ENCODE measurements at regions not wholly inside any gene's neighbourhood (a gene's known extent, or its start where the extent isn't known, plus 50 kb on each side); places are given as distances from the start of the nearest gene placed in this dataset.

- DNase-seq (ENCODE audit: low read depth in 2 of 2) = no peak
Measured at GRCh38 chr3:153652076-153652475, 469.1 kb upstream of the ARHGEF26 start.

- no peak for DNase-seq (ENCODE audit: low read depth in 2 of 2)
Measured at GRCh38 chr3:153657046-153657445, 464.1 kb upstream of the ARHGEF26 start.

DNA sequence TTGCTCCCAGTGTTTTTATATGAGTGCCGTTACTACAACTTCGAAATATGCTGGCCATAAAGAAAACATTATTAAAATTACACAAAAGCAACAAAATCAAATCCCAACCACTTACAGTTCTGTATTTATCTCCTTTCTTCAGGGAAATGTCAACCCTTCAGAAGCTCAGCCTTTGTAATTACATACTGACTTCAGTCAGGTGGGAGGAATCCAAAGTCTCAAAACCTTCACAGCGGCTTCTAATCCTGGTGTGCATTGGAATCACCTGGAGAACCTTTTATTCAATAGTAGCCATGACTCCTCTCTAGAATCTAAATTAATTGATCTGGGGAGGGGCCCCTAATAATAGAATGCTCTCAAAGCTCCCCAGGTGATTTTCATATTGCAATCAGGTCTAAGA is 463.7 kb upstream of the ARHGEF26 start:
- DNase-seq (ENCODE audit: low read depth in 2 of 2) = no peak

- no peak for DNase-seq (ENCODE audit: low read depth in 2 of 2)
Measured at GRCh38 chr3:153658136-153658535, 463.1 kb upstream of the ARHGEF26 start.

DNA sequence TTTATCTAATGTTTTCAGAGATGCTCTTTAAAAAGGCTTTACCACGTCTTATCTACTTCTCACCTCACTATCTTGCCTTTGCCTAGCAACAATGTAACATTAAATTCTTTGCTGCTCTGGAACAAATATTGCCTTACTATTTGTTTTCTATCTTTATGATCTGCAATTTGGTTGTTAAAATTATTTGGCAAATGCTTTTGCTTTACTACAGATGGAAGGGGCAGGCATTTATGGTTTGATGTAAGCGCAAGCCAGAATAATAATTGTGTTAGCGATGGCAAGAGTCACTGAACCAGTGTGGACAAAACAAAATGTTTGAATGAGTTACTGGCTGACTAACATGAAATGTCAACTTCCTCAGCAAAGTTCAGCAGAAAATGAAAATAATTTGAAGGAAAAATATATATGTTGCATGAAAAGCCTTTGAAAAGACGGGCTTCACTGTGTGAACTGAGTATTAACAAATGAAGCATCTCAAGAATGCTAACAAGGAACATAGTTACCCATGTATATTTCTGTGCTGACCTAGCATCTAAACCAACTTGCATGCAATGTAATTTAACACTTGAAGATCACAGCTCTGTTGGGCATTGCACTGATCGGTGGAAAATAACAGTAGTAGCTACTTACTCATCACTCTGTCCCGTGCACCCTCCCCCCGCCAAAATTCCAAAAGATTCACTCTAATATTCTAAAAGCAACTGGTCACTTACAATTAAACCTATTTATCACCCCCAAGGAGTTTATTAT is 454.0 kb upstream of the ARHGEF26 start:
- no peak for DNase-seq (ENCODE audit: low read depth in 2 of 2)

DNA sequence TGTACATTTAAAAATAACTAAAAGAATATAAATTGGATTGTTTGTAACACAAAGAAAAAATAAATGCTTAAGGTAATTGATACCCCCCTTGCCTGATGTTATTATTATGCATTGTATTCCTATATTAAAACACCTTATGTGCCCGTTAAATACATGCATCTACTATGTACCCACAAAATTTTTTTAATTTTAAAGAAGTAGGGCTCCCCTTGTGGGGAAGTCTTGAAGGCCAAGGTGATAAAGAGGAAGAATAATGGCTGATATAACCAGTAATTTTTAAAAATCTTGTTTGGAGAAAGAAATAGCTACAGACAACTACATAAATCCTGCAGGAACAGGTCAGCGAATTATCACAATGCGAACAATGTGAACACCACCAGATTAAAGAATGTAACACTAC is 451.7 kb upstream of the ARHGEF26 start:
- no peak for DNase-seq (ENCODE audit: low read depth in 2 of 2)

- DNase-seq (ENCODE audit: low read depth in 2 of 2) = no peak
Measured at GRCh38 chr3:153670577-153670976, 450.6 kb upstream of the ARHGEF26 start.

DNA sequence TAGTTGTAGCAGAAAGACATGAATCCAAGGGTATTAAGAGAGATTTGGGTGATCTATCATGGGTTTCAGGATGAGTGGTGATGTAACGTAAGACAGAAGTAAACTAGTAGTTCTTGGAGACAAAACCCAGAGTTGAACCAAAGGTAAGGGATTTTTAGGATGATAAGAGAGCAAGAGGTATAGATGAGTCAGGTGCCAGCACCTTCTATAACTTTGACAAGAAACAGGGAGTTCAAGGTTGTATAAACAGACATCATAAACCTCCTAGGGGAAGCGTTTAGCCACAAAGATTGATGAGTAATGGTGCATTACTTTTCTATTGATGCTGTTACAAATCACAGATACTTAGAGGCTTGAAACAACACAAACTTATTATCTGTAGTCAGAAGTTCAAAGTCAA is 447.3 kb upstream of the ARHGEF26 start:
- DNase-seq (ENCODE audit: low read depth in 2 of 2) = no peak

- no peak for DNase-seq (ENCODE audit: low read depth in 2 of 2)
Measured at GRCh38 chr3:153679714-153680113, 441.5 kb upstream of the ARHGEF26 start.

DNA sequence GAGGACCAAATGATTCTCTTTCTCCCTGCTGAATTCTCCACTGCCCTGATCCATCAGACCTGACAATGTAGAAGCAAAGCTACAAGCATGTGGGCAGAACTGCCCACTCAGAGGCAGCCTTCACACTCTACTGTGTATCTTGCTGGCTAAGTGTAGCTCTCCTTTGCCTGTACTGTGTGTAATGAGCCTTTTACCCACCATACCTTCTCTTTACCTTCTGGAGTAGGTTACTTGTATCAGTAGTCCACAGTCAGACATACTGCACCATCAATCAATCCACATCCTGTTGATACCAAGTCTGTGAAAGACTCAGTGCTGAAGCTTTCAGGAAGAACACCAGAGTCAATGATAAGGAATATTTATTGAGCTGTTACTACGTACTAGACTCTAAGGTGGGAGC is 440.7 kb upstream of the ARHGEF26 start:
- no peak for DNase-seq (ENCODE audit: low read depth in 2 of 2)

DNA sequence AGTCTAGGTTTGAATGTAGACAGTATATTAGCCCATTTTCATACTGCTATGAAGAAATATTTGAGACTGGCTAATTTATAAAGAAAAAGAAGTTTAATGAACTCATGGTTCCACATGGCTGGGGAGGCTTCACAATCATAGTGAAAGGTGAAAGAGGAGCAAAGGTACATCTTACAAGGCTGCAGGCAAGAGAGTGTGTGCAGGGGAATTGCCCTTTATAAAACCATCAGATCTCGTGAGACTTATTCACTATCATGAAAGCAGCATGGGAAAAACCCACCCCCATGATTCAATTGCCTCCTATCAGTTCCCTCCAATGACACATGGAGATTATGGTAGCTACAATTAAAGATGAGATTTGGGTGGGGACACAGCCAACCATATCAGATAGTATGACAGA is 440.1 kb upstream of the ARHGEF26 start:
- DNase-seq (ENCODE audit: low read depth in 2 of 2) = no peak

DNA sequence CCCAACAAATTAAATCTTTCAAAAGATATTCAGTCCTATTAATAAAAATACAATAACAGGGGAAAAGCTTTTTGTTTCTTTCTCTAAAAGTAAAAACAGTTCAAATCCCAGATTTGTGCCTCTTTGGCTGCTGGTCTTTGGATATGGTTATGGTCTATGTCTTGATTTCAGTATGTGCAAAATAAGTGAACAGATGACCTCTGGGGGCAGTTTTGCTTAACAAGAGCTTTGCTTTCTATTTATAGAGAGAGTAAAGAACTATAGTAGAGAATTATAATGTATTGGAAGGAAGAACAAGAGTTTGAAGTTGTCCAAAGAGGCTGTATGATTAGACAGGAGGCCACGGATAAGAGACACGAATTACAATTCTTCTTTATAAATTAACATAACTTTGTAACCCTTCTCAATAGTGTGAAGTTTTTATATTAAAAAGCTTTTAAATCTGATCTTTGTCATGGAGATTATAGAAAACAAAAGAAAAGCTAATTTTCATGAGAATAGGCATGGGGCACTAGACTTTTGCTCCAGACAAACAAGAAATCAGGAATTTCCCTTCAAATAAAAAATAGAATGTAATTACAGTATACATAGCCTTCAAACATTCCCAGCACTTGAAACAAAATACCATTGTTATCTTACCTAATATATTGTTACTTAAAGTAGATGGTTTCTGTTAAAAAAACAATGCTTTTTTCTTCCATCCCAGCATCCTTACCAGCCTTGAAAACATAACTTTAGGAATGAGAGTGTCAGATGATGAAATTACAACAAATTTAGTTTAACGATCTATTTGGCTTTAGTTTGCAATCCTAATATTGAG is 432.7 kb upstream of the ARHGEF26 start:
- DNase-seq (ENCODE audit: low read depth in 2 of 2) = no peak

GRCh38 chr3:153693207-153693606 is 428.0 kb upstream of the ARHGEF26 start:
- DNase-seq (ENCODE audit: low read depth in 2 of 2) = no peak

- no peak for DNase-seq (ENCODE audit: low read depth in 2 of 2)
Measured at GRCh38 chr3:153702106-153702505, 419.1 kb upstream of the ARHGEF26 start.

DNA sequence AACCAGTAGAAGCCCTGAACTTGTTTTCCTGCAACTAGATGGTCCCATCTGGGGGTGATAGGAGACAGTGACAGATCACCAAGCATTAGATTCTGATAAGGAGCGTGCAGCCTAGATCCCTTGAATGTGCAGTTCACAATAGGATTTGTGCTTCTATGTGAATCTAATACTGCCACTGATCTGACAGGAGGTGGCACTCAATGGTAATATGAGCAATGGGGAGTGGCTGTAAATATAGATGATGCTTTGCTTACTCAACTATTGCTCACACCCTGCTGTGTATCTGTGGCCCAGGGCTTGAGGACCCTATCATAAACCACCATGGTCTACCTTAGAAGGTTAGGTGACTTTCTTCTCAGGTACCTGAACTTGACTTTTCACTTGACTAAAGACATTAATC is 417.1 kb upstream of the ARHGEF26 start:
- DNase-seq (ENCODE audit: low read depth in 2 of 2) = no peak

GRCh38 chr3:153706706-153707105 is 414.5 kb upstream of the ARHGEF26 start:
- DNase-seq (ENCODE audit: low read depth in 2 of 2) = no peak

DNA sequence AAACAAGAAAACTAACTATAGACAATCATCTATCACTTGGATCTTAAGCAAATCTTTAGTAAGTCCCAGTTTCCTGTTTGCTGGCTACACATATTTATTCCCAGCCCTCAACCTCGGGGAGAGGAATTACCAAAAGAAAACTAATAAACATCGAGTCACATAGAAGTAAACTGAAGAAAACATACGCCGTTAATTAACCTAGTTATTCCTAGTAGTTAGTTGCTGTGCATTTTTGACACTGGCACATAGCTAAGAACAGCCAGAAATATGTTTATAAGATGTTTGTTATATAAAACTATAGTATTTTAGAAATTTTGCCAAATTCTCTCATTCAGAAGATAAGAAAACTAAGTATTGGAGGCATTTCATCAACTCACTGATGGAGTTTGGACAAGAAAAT is 407.2 kb upstream of the ARHGEF26 start:
- DNase-seq (ENCODE audit: low read depth in 2 of 2) = no peak

DNA sequence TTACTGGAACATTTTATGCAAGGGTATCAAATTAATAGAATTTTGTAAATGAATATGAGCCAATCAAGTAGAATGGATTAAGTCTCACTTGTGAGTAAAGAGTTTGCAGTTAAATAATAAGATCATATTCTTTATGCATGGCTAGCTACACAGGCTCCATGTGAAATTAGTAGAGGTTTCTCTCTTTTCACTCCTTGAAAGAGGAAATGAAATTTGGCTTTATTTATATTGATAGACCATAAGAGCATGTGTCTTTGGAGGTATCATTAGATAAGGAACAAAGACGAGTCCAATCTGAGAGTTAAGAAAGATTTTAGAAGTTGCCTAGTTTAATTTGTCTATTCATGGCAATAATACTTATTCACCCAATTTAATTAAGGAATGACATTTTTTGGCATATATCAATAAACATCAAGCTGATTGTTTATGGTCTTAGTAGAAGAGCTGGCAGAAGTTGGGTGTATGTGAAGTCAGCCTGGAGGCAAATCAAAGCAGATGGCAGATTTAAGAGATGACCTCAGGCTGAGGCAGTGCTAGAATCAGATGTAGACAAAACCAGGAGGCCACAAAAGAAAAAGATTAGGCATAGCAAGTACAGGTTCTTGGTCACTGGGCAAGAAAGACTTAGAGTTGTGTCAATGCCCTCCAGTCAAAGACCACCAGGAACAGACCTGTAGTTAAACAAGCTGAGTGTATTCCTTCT is 406.5 kb upstream of the ARHGEF26 start:
- DNase-seq (ENCODE audit: low read depth in 2 of 2) = no peak

GRCh38 chr3:153722157-153722556 is 399.0 kb upstream of the ARHGEF26 start:
- DNase-seq (ENCODE audit: low read depth in 2 of 2) = no peak

- DNase-seq (ENCODE audit: low read depth in 2 of 2) = no peak
Measured at GRCh38 chr3:153731071-153731470, 390.1 kb upstream of the ARHGEF26 start.

GRCh38 chr3:153734777-153735551 is 386.2 kb upstream of the ARHGEF26 start:
- DNase-seq (ENCODE audit: low read depth in 2 of 2) = no peak

DNA sequence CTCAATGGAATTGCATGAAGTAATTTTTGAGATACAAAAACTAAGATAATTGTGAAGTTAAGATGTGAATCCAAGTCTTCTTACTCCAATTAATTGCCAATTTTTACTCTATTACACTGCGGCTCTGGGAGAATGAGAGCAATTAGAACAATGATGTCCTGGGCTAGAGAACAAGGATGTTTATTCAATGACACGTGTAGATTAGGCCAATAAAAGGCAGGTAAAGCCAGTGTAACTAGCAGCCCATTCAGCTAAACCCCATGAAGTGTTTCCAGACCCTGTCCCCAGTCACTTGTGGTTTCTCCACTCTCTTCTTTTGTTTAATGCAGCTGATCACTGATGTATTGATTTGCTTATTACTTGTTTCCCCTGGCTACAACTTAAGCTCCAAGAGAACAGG is 381.1 kb upstream of the ARHGEF26 start:
- DNase-seq (ENCODE audit: low read depth in 2 of 2) = no peak
